ENCODE measurements at regions not wholly inside any gene's neighbourhood (a gene's known extent, or its start where the extent isn't known, plus 50 kb on each side); places are given as distances from the start of the nearest gene placed in this dataset.
"Not testable (repeated sequence)": the region's sequence is repeated elsewhere in the genome, so short reads cannot be mapped to it uniquely, and the experiment has no call there.

DNA sequence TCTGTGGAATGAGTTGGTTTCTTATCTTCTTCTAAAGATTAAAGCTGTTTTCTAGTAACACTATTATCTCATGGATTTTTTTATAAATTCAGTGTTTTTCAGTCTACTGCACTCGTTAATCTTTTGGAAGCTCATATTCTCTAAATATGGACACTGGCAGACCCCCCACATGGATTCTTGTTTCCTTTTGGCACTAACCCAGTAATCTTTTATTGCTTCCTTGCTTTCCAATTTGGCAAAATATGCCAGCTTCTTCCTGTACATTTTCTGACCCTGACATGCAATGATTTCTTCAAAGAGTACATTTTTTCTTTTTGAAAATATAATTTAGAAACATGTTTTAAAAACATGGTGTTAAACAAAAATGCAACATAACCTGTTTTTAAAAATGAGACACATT is 474.2 kb upstream of the FTMT start:
- no peak for DNase-seq

DNA sequence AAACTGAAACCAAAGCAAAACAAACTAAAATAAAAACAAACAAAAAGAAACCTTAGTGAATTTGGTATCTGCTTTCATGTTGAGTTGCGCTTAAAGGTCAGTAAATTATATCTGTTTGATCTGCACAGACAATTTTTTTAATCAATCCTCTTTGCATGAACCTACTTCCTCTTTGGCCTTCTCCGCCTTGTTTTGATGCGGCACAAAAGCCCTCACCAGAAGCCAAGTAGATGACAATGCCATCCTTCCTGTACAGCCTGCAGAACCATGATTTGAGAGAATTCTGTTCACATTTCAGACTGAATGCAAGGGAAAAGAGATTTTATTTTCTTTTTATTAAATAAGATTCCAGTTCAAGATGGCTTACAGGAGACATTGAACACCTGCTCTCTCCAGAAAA is 473.6 kb upstream of the FTMT start:
- DNase-seq, result no peak

DNA sequence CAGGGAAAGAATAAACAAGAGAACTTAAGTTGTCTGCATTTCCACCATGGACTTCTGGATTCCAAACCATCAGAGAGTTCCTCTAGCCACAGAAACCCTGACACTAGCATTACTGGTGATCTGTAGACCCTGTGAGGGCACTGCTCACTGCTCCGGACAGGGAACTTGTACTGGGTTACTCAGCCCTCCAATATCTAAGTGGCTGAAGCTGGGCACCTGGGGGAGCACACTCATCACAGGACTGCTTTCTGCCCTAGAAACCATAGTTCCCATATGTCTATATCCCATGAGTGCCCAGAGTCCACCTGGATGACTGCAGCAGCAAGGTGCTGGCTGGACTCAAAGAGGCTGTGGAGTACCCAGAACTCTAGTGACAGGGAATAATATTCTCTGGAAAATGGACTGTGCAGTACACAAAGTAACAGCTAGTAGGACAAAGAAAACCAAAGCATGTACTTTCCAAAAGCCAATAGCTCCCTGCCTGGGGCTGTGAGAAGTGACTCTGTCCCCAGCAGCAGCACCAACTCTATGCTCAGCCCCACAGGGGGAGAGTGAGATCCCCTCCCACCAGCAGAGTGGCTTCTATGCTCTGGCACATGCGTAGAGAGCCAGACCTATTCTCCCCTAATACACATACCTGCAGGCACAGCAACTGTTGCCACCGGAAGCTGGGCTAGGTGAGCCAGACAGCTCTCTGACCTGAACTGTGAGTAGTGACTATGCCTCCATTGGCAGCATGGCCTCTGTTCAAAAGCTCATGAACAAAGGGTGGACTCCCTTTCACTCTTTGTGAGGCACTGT is 472.9 kb upstream of the FTMT start:
- no peak for DNase-seq

GRCh38 chr5:121380066-121380465 is 471.6 kb upstream of the FTMT start:
- no peak for DNase-seq

GRCh38 chr5:121384359-121384758 is 467.3 kb upstream of the FTMT start:
- no peak for DNase-seq

DNA sequence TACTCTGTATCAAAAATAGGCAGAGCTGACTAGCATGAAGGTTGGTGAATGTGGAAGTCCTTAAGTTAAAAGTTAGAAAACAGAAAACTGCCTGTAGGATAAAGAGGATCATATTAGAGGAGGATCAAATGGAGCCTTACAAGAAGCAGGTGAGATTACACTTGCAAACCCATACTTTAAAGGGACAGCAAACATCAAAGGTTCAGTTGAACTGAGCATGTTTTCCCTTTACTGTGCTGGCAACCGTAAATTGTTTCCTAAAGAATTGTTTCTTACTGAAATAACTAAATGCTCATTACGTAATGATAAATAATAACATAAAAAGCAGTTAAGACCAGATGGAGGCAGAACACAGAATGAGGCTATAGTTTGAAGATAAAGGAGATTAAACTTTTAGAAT is 465.3 kb upstream of the FTMT start:
- no peak for DNase-seq

DNA sequence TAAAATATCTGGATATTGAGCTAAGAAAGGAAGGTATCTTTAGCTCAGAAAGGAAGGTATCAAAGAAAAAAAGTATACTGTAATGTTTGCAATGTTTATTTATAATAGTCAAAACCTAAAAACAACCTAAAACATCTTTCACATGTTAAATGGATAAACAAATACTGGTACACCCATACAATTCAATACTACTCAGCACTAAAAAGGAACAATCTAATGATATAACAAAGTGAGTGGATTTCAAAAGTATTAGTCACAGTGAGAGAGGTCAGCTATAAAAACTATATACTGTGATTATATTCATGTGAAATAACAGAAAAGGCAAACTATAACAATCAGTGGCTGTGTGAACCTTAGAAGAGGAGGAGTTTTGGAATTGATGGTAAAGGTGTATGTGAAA is 455.0 kb upstream of the FTMT start:
- DNase-seq, result no peak

GRCh38 chr5:121399879-121400278 is 451.8 kb upstream of the FTMT start:
- no peak for DNase-seq

- no peak for DNase-seq
Observed at GRCh38 chr5:121408778-121409177, 442.9 kb upstream of the FTMT start.

DNA sequence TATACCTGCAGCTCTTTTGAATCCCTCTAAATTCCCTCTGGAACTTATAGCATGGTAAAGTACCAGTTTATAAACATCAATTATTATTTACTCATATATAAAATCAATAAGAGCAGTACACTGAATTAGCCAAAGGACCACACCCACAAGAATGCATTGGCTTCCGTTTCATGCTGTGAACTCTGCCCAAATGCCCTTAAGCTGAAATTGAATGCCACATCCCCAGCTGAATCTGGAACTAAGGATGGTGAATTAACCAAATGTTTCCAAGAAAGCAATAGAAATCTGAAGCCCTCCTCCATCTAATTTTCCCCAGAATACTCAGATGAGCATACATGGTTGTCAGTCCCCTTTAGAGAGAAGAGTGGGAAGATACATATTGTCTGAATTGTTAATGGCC is 436.4 kb upstream of the FTMT start:
- DNase-seq, result no peak

DNA sequence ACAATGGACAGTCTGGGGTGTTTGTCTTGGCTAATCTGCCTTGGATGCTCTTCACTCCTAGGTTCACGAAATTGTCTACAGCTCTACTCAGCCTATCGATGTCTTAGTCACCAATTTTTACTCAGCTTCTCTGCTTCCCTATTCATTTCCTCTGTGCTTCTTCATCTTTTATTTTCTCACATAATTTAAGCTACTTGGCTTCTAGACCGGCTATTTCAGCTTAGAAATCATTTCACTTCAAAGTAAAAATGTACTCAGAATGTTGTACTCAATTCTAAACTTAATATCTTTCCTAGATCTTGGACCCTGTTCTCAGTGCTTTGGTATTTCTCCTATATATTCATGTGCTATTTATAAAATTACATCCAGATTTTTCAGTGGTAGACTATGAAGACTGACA is 430.0 kb upstream of the FTMT start:
- DNase-seq, result no peak

DNA sequence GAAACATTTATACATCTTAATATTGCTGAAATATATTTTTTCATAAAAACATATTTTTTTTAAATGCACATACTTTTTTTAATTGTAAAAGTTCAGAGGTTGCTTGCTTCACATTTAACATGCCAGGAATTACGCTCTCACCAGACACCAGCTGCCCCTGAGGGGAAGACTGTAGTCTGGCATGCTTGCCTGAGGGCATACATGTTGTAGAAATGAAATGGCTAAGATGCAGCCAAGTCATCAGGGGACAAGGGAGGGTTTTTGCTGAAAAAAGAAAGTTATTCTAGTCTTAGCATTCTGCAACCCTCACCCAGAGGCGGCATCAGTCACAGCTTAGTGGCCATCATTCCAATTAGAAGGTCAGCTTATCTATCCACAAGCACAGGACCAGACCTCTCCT is 426.7 kb upstream of the FTMT start:
- no peak for DNase-seq

- no peak for DNase-seq
Observed at GRCh38 chr5:121426153-121426552, 425.5 kb upstream of the FTMT start.

DNA sequence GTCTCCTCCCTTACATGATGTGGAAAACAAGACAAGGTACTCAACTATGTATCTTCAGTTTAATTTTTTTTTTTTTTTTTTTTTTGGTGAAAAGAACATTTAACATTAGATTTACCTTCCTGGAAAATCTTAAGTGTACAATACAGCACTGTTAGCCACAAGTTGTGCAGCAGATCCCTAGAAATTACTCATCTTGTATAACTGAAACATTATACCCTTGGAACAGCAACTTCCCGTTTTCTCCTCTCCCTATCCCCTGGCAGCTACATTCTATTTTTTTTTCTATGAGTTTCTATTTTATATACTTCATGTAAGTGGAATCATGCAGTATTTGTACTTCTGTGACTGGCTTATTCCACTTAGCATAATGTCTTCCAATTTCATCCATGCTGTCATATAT is 421.9 kb upstream of the FTMT start:
- no peak for DNase-seq

DNA sequence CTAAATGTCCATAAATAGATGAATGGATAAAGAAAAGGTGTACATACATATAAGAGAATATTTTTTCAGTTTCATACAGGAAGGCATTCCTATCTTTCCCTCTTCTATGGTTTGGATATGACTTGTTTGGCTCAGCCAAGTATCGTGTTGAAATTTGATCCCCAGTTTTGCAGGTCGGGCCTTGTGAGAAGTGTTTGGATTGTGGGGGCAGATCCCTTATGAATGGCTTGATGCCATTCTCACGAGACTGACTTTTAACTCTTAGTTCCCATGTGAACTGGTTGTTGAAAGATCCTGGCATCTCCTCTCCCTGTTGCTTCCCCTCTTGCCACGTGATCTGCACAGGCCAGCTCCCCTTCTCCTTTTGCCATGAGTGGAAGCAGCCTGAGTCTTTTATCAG is 421.1 kb upstream of the FTMT start:
- no peak for DNase-seq

DNA sequence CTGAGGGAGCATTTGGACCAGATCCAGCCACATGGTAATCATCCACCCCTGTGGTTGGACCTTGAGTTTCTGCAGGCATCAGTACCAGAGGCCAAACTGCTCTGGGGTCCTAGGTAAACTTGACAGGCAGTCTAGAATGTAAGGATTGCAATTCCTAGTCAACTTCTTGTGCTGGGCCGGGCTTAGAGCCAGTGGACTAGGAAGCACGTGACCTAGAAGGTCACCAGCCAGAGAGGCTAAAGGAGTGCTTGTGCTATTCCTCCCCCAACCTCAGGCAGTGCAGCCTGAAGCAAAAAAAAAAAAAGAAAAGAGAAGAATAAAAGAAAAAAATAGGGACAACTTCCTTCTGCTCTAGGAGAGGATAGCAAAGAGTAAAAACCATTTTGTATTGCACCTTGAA is 406.2 kb upstream of the FTMT start:
- no peak for DNase-seq

DNA sequence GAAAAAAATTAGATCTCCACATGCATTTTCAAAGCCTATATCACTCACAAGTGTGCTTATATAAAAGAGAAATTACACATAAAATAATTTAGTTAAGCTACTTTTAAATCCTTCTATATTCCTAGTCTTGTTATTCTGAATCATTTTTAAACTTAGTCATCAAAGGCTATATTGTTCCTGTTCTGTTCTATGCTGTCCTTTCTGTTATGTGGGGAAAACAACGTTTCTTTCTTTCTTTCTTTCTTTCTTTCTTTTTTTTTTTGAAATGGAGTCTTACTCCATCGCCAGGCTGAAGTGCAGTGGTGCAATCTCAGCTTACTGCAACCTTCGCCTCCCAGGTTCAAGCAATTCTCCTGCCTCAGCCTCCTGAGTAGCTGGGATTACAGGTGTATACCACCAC is 389.2 kb upstream of the FTMT start:
- DNase-seq, result no peak

- DNase-seq, result not testable (repeated sequence)
Observed at GRCh38 chr5:121471222-121471621, 380.5 kb upstream of the FTMT start.

GRCh38 chr5:121478636-121479035 is 373.0 kb upstream of the FTMT start:
- no peak for DNase-seq

- no peak for DNase-seq
Observed at GRCh38 chr5:121479337-121479736, 372.3 kb upstream of the FTMT start.

GRCh38 chr5:121485281-121485680 is 366.4 kb upstream of the FTMT start:
- no peak for DNase-seq

- not testable (repeated sequence) for DNase-seq
Observed at GRCh38 chr5:121485999-121486398, 365.7 kb upstream of the FTMT start.

DNA sequence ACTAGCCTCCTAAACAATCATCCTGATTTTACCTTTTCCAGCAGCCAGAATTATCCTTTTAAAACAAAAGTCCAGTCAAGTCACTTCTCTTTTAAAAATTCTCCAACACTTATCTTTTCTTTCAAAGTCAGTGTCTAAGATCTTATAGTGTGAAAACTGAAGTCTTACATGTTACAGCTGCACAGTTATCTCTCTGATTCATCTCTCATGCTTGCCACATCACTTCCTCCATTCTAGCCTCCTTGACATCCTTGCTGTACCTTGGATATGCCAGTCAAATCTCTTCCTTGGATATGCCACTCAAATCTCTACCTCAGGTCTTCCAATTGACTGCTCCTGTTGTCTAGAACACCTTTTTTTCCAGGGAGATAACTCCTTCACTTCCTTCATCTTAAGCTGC is 361.7 kb upstream of the FTMT start:
- DNase-seq, result no peak

- no peak for DNase-seq
Observed at GRCh38 chr5:121497176-121497575, 354.5 kb upstream of the FTMT start.

- no peak for DNase-seq
Observed at GRCh38 chr5:121500310-121500709, 351.4 kb upstream of the FTMT start.

Data from suppressor macrophage (primary cell).